ENCODE measurements at regions not wholly inside any gene's neighbourhood (a gene's known extent, or its start where the extent isn't known, plus 50 kb on each side); places are given as distances from the start of the nearest gene placed in this dataset.

DNA sequence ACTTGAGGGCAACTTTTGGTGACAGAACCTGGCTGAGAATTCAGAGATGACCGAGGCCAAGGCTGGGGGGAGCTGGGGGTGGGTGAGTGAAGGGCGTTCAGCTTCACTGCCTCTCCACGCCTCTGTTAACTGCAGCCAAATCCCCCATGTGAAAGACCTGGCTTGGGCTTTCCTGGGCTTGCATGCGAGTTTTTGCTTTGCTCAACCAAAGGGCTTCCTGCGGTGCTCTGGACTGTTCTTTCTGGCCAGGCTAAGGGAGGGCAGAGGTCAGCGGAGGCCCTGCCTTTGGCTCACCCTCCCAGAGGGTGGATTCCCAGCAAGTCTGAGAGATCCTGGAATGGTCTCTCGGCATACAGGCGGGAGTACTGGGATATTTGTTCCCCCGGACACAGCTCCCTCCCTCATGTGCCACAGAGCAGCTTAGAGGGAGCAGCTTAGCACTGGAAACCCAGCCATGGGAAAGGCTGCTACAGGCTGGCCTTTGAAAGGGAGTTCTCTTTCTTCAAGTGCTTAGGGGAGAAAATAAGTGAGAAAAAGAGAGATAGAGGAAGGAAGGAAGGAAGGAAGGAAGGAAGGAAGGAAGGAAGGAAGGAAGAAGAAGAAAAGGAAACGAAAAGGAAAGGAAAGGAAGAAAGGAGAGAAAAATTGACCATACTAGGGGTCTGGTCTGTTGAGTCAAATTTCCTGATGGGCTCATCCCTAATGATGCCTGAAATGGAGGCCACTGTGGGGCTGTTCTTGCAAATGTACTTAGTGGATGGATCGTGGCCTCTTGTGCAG is 158.8 kb downstream of the FGF18 start:
- no peak for TF ChIP-seq Cebpa-rat (IDR thresholded peaks at IDR 0.05)
- Histone ChIP-seq H4K20me1 (no peaks in the 10 kb centered on the region), H3K27ac (no peak overlapping the region), H3K36me3 (no peaks in the 10 kb centered on the region), H3K9ac (no peak overlapping the region), H3K27me3 (no peaks in the 10 kb centered on the region), H3K4me3 (no peak overlapping the region), H3K4me2 (peak overlapping the region; percentile 48), H3K9me3 (peaks cover 5% of the 10 kb centered on the region; the same call in 1 of the 2 replicates), H3K4me1 (peaks cover 13% of the 10 kb centered on the region)

DNA sequence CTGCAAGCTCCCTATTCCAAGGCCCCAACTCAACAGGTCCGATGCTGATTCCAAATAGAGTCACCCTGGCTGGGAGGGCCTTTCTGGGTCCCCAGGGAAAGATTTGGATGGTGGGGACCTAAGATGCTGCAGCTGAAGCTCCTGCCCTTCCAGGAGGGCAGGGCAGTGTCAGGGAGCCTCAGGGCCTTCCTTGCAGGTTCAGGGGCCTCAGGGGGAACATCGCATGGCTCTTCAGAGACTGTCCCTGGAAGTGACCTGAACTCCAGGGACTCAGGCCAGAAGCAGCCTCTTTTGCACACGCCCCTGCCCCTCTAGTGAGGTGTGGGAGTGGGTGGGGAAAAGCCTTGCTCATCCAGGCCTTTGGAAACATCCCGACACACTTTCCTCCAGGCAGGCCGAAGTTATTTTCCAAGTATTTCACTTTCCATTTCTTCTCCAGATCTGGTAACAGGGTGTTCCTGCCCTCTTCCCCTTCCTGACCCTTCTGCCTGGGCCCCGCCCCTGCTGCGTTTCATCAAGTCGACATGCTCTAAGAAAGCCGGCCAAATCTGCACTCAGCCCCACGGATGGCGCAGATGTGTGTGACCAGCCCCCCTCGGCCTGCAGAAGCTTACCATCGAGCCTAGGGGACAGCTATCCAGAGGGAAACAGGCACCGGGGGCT is 159.5 kb downstream of the FGF18 start:
- no peak for TF ChIP-seq Cebpa-rat (IDR thresholded peaks at IDR 0.05)
- Histone ChIP-seq H3K4me1 (peaks cover 13% of the 10 kb centered on the region), H3K27ac (no peak overlapping the region), H3K4me2 (peak overlapping the region; percentile 48), H3K4me3 (no peak overlapping the region), H3K27me3 (no peaks in the 10 kb centered on the region), H3K9ac (no peak overlapping the region), H4K20me1 (no peaks in the 10 kb centered on the region), H3K36me3 (no peaks in the 10 kb centered on the region), H3K9me3 (peaks cover 5% of the 10 kb centered on the region; the same call in 1 of the 2 replicates)

- peaks cover 13% of the 10 kb centered on the region for H3K4me1 ChIP-seq
- no peak overlapping the region for H3K4me3 ChIP-seq
- no peak overlapping the region for H3K9ac ChIP-seq
- H4K20me1 ChIP-seq, result no peaks in the 10 kb centered on the region
- H3K4me2 ChIP-seq, result no peak overlapping the region
- H3K27me3 ChIP-seq, result no peaks in the 10 kb centered on the region
- H3K9me3 ChIP-seq, result peaks cover 5% of the 10 kb centered on the region; the same call in 1 of the 2 replicates
- H3K36me3 ChIP-seq, result no peaks in the 10 kb centered on the region
- TF ChIP-seq Cebpa-rat (IDR thresholded peaks at IDR 0.05), result no peak
- no peak overlapping the region for H3K27ac ChIP-seq
These were observed 160.5 kb downstream of the FGF18 start for GRCh38 chr5:171579976-171580411.

- Histone ChIP-seq H3K4me3 (no peak overlapping the region), H3K9me3 (peaks cover 4% of the 10 kb centered on the region; the same call in 1 of the 2 replicates), H3K27ac (no peak overlapping the region), H3K27me3 (no peaks in the 10 kb centered on the region), H3K9ac (no peak overlapping the region), H4K20me1 (no peaks in the 10 kb centered on the region), H3K36me3 (no peaks in the 10 kb centered on the region), H3K4me1 (peaks cover 13% of the 10 kb centered on the region), H3K4me2 (no peak overlapping the region)
- no peak for TF ChIP-seq Cebpa-rat (IDR thresholded peaks at IDR 0.05)
These were observed 161.2 kb downstream of the FGF18 start for GRCh38 chr5:171580502-171581265.

DNA sequence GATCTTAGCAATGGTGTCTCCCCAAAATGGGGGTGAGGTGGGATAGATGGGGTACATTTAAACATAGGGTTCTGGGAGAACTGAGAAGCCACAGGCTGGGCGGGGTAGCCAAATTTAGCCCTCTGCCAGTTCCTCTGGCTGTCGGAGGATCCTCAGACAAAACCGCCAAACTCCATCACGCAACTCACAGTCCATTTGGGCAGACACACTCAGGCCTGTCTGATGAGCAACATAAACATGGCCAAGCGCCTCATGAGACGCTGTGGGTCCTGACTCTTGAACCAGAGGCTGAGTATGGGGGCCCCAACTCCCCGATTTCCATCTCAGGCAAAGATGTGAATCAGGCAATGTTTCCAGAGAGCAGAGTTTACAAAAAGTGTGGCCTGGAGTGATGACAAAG is 162.3 kb downstream of the FGF18 start:
- TF ChIP-seq Cebpa-rat (IDR thresholded peaks at IDR 0.05), result no peak
- Histone ChIP-seq H3K4me2 (no peak overlapping the region), H4K20me1 (no peaks in the 10 kb centered on the region), H3K9me3 (no peaks in the 10 kb centered on the region), H3K36me3 (no peaks in the 10 kb centered on the region), H3K27ac (no peak overlapping the region), H3K4me1 (peaks cover 13% of the 10 kb centered on the region), H3K4me3 (no peak overlapping the region), H3K9ac (no peak overlapping the region), H3K27me3 (no peaks in the 10 kb centered on the region)

GRCh38 chr5:171582849-171583248 is 163.4 kb downstream of the FGF18 start:
- Histone ChIP-seq H3K9me3 (no peaks in the 10 kb centered on the region), H3K4me3 (no peak overlapping the region), H3K36me3 (no peaks in the 10 kb centered on the region), H3K4me2 (no peak overlapping the region), H3K9ac (no peak overlapping the region), H3K4me1 (peaks cover 11% of the 10 kb centered on the region), H4K20me1 (no peaks in the 10 kb centered on the region), H3K27me3 (no peaks in the 10 kb centered on the region), H3K27ac (no peak overlapping the region)
- no peak for TF ChIP-seq Cebpa-rat (IDR thresholded peaks at IDR 0.05)

- no peaks in the 10 kb centered on the region for H3K27me3 ChIP-seq
- no peak overlapping the region for H3K4me3 ChIP-seq
- H3K4me1 ChIP-seq, result no peaks in the 10 kb centered on the region
- no peak for TF ChIP-seq Cebpa-rat (IDR thresholded peaks at IDR 0.05)
- no peaks in the 10 kb centered on the region for H3K9me3 ChIP-seq
- H3K4me2 ChIP-seq, result no peak overlapping the region
- H3K36me3 ChIP-seq, result no peaks in the 10 kb centered on the region
- H4K20me1 ChIP-seq, result no peaks in the 10 kb centered on the region
- no peak overlapping the region for H3K27ac ChIP-seq
- H3K9ac ChIP-seq, result no peak overlapping the region
These were observed 166.5 kb downstream of the FGF18 start for GRCh38 chr5:171585981-171586380.

- Histone ChIP-seq H3K9ac (no peak overlapping the region), H3K4me2 (no peak overlapping the region), H3K27me3 (no peaks in the 10 kb centered on the region)
These were observed 167.0 kb downstream of the FGF18 start for GRCh38 chr5:171586436-171586835.

DNA sequence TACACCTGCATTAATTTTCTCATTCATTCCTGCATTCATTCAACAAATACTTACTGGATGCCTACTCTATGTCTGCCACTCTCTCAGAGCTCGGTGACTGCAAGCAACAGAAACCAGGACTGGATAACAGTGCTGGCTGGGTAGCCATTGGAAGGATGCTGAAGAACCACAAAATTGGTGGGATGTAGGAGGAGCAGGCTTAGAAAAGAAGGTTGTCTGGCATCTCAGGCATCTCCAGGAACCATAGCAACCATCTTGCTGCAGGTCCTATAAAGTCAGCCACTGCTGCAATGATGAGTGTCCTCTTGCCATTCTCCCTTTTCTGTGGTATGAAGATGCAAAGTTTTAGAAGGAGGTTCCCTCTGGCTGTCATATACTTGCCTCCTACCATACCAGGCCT is 168.6 kb downstream of the FGF18 start:
- no peaks in the 10 kb centered on the region for H3K9me3 ChIP-seq
- H3K9ac ChIP-seq, result no peak overlapping the region
- H3K27ac ChIP-seq, result no peak overlapping the region
- no peaks in the 10 kb centered on the region for H3K27me3 ChIP-seq
- no peak for TF ChIP-seq Cebpa-rat (IDR thresholded peaks at IDR 0.05)
- H3K4me1 ChIP-seq, result no peaks in the 10 kb centered on the region
- no peak overlapping the region for H3K4me2 ChIP-seq
- no peak overlapping the region for H3K4me3 ChIP-seq
- H3K36me3 ChIP-seq, result no peaks in the 10 kb centered on the region
- H4K20me1 ChIP-seq, result no peaks in the 10 kb centered on the region

More at GRCh38 chr5:171586436-171586835, 167.0 kb downstream of the FGF18 start:
- Histone ChIP-seq H3K9me3 (no peaks in the 10 kb centered on the region), H3K4me3 (no peak overlapping the region), H3K36me3 (no peaks in the 10 kb centered on the region), H4K20me1 (no peaks in the 10 kb centered on the region), H3K4me1 (no peaks in the 10 kb centered on the region), H3K27ac (no peak overlapping the region)
- no peak for TF ChIP-seq Cebpa-rat (IDR thresholded peaks at IDR 0.05)
